Neural cell (in vitro differentiated cells): ENCODE measurements at regions not wholly inside any gene's neighbourhood (a gene's known extent, or its start where the extent isn't known, plus 50 kb on each side); places are given as distances from the start of the nearest gene placed in this dataset.

Experiments
- H2AFZ ChIP-seq: fragments of 200-600, 300-800 bp; sonication (generic), shearing (Covaris generic); 2 replicates; pipeline ENCODE4 v1.6.0; 2014; ENCODE audit warnings: low read depth, mild to moderate bottlenecking, antibody characterized with exemption, low read length, moderate library complexity
- H3F3A ChIP-seq: fragments of 200-600 bp; shearing (Covaris generic); 2 replicates; pipeline ENCODE4 v1.6.1; 2016; ENCODE audit warnings: mild to moderate bottlenecking, moderate library complexity, mixed read lengths, antibody characterized with exemption, low read length; ENCODE audit not compliant: insufficient read depth, poor library complexity, severe bottlenecking
- H3K27ac ChIP-seq: fragments of 200-600, 300-800 bp; sonication (generic), shearing (Covaris generic); 2 replicates; pipeline ENCODE4 v1.5.1; 2014; ENCODE audit warnings: mild to moderate bottlenecking, low read length, moderate library complexity
- H3K27me3 ChIP-seq: fragments of 300-800, 200-600 bp; sonication (generic), shearing (Covaris generic); 2 replicates; pipeline ENCODE4 v1.6.0; 2014; ENCODE audit warnings: mild to moderate bottlenecking, low read depth, low read length, moderate library complexity; ENCODE audit not compliant: insufficient read depth
- H3K36me3 ChIP-seq: fragments of 300-800, 200-600 bp; sonication (generic), shearing (Covaris generic); 2 replicates; pipeline ENCODE4 v1.5.1; 2014; ENCODE audit warnings: mild to moderate bottlenecking, antibody characterized with exemption, low read length, moderate library complexity; ENCODE audit not compliant: insufficient read depth
- H3K4me2 ChIP-seq: fragments of 300-800, 200-600 bp; sonication (generic), shearing (Covaris generic); 2 replicates; pipeline ENCODE4 v1.6.0; 2014; ENCODE audit warnings: mild to moderate bottlenecking, low read length
- H3K4me3 ChIP-seq: fragments of 300-800, 200-600 bp; sonication (generic), shearing (Covaris generic); 2 replicates; pipeline ENCODE4 v1.5.1; 2014; ENCODE audit warnings: mild to moderate bottlenecking, low read length, moderate library complexity
- H3K79me2 ChIP-seq: fragments of 200-600 bp; shearing (Covaris generic); replicated peaks from 2 replicates; pipeline ENCODE4 v1.6.0; 2014; ENCODE audit warnings: mild to moderate bottlenecking, low read length, moderate library complexity; ENCODE audit not compliant: insufficient read depth
- H3K9ac ChIP-seq: fragments of 300-800, 200-600 bp; sonication (generic), shearing (Covaris generic); 2 replicates; pipeline ENCODE4 v1.6.1; 2016; ENCODE audit warnings: mild to moderate bottlenecking, low read length, mixed read lengths
- H3K9me2 ChIP-seq: fragments of 200-600 bp; shearing (Covaris generic); 2 replicates; pipeline ENCODE4 v1.6.1; 2016; ENCODE audit warnings: mild to moderate bottlenecking, low read length, mixed read lengths; ENCODE audit not compliant: insufficient read depth
- H3K9me3 ChIP-seq: fragments of 200-600, 300-800 bp; sonication (generic), shearing (Covaris generic); 2 replicates; pipeline ENCODE4 v1.6.1; 2016; ENCODE audit warnings: mild to moderate bottlenecking, mixed run types, low read length, moderate library complexity, mixed read lengths
- H4K20me1 ChIP-seq: fragments of 200-600 bp; shearing (Covaris generic); 2 replicates; pipeline ENCODE4 v1.6.1; 2016; ENCODE audit warnings: mild to moderate bottlenecking, mixed run types; ENCODE audit not compliant: insufficient read depth
- EP300 ChIP-seq: fragments of 450-650 bp; conservative IDR thresholded peaks from 2 replicates; pipeline ENCODE4 v1.6.1; 2014; ENCODE audit warnings: antibody characterized with exemption, mild to moderate bottlenecking, moderate library complexity; ENCODE audit not compliant: poor library complexity, severe bottlenecking
- EZH2 ChIP-seq: fragments of 200-600, 300-800 bp; shearing (Covaris generic), sonication (generic); IDR thresholded peaks from 2 replicates; pipeline ENCODE4 v1.6.1; 2014; ENCODE audit warnings: antibody characterized with exemption, low read length, borderline replicate concordance, mild to moderate bottlenecking; ENCODE audit not compliant: insufficient read depth, poor library complexity, severe bottlenecking
- MXI1 ChIP-seq: fragments of 450-650 bp; conservative IDR thresholded peaks from 2 replicates; pipeline ENCODE4 v1.6.1; 2014; ENCODE audit warnings: antibody characterized with exemption, mild to moderate bottlenecking; ENCODE audit not compliant: poor library complexity, severe bottlenecking
- POLR2AphosphoS5 ChIP-seq: IDR thresholded peaks from 2 replicates; pipeline ENCODE4 v1.6.1; 2012
- RAD21 ChIP-seq: fragments of 450-650 bp; conservative IDR thresholded peaks from 2 replicates; pipeline ENCODE4 v1.6.1; 2014; ENCODE audit warnings: antibody characterized with exemption, mild to moderate bottlenecking, moderate library complexity
- SMC3 ChIP-seq: fragments of 450-650 bp; conservative IDR thresholded peaks from 2 replicates; pipeline ENCODE4 v1.6.1; 2014; ENCODE audit warnings: antibody characterized with exemption, mild to moderate bottlenecking, moderate library complexity; ENCODE audit not compliant: poor library complexity
- TAF1 ChIP-seq: IDR thresholded peaks from 2 replicates; pipeline ENCODE4 v1.6.1; 2012; ENCODE audit warnings: low read depth
- TF ChIP-seq, protein P1 (sequence below): fragments of 450-650 bp; IDR thresholded peaks from 2 replicates; pipeline ENCODE4 v1.5.1; 2014; ENCODE audit warnings: antibody characterized with exemption, mild to moderate bottlenecking, moderate library complexity; ENCODE audit not compliant: poor library complexity, severe bottlenecking
- TF ChIP-seq, protein P2 (sequence below): IDR thresholded peaks from 2 replicates; pipeline ENCODE4 v1.6.1; 2012; ENCODE audit warnings: borderline replicate concordance

DNA sequence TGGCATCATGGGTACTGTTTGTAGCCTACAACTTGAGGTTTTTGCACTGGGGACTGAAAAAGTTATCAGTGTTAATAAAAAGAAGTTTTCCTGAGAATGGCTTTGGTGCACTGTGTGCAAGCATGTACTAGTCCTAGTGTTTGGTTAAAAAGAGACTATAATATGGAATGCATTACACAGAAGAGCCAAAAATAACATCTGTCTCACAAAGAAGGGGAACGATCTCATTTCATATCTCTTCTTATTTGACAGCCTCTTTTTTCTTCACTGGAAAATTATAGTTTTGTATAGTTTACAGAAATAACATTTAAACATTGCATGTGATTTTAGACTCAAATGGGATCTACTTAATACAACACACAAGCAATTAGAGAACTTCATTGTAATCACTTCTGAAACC is 127.0 kb upstream of the GDNF start:
- no peaks in the 10 kb centered on the region for H4K20me1 ChIP-seq
- TF ChIP-seq RAD21 (no peak), EZH2 (no peak), TAF1 (no peak), POLR2AphosphoS5 (no peak), MXI1 (no peak), EP300 (no peak)
- TF ChIP-seq, protein P1, sequence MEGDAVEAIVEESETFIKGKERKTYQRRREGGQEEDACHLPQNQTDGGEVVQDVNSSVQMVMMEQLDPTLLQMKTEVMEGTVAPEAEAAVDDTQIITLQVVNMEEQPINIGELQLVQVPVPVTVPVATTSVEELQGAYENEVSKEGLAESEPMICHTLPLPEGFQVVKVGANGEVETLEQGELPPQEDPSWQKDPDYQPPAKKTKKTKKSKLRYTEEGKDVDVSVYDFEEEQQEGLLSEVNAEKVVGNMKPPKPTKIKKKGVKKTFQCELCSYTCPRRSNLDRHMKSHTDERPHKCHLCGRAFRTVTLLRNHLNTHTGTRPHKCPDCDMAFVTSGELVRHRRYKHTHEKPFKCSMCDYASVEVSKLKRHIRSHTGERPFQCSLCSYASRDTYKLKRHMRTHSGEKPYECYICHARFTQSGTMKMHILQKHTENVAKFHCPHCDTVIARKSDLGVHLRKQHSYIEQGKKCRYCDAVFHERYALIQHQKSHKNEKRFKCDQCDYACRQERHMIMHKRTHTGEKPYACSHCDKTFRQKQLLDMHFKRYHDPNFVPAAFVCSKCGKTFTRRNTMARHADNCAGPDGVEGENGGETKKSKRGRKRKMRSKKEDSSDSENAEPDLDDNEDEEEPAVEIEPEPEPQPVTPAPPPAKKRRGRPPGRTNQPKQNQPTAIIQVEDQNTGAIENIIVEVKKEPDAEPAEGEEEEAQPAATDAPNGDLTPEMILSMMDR = no peak
- TF ChIP-seq, protein P2, sequence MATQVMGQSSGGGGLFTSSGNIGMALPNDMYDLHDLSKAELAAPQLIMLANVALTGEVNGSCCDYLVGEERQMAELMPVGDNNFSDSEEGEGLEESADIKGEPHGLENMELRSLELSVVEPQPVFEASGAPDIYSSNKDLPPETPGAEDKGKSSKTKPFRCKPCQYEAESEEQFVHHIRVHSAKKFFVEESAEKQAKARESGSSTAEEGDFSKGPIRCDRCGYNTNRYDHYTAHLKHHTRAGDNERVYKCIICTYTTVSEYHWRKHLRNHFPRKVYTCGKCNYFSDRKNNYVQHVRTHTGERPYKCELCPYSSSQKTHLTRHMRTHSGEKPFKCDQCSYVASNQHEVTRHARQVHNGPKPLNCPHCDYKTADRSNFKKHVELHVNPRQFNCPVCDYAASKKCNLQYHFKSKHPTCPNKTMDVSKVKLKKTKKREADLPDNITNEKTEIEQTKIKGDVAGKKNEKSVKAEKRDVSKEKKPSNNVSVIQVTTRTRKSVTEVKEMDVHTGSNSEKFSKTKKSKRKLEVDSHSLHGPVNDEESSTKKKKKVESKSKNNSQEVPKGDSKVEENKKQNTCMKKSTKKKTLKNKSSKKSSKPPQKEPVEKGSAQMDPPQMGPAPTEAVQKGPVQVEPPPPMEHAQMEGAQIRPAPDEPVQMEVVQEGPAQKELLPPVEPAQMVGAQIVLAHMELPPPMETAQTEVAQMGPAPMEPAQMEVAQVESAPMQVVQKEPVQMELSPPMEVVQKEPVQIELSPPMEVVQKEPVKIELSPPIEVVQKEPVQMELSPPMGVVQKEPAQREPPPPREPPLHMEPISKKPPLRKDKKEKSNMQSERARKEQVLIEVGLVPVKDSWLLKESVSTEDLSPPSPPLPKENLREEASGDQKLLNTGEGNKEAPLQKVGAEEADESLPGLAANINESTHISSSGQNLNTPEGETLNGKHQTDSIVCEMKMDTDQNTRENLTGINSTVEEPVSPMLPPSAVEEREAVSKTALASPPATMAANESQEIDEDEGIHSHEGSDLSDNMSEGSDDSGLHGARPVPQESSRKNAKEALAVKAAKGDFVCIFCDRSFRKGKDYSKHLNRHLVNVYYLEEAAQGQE = no peak
- H3K27ac ChIP-seq = no peak overlapping the region
- no peaks in the 10 kb centered on the region for H3K9me2 ChIP-seq
- H3F3A ChIP-seq = no peaks in the 10 kb centered on the region
- H3K9ac ChIP-seq = no peak overlapping the region
- no peak overlapping the region for H2AFZ ChIP-seq
- no peaks in the 10 kb centered on the region for H3K27me3 ChIP-seq
- no peak overlapping the region for H3K4me2 ChIP-seq
- H3K36me3 ChIP-seq = no peaks in the 10 kb centered on the region
- H3K4me3 ChIP-seq = no peak overlapping the region
- H3K9me3 ChIP-seq = no peaks in the 10 kb centered on the region
- no peaks in the 10 kb centered on the region for H3K79me2 ChIP-seq

DNA sequence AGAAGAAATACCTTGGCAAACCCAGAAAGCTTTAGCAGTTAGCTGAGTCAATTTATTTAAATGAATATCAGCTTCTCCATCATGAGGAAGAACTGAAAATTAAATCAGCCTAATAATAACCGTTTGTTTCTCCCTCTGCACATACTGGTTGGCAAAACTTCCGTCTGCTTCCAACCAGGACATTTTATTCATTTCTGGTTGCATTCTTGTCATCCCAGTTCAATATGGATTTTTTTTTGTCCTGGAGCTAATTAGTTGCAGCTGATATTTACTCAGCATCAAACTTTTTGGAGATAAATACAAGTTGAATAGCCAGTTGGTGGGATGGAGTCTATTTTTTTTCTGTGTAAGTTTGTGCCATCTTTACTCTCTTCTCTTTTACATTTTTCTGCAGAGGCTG is 126.5 kb upstream of the GDNF start:
- H3K79me2 ChIP-seq = no peaks in the 10 kb centered on the region
- TF ChIP-seq RAD21 (no peak), MXI1 (no peak), SMC3 (no peak), POLR2AphosphoS5 (no peak), EZH2 (no peak), EP300 (no peak), TAF1 (no peak)
- TF ChIP-seq, protein P1 = no peak
- TF ChIP-seq, protein P2 = no peak
- H3K9ac ChIP-seq = no peak overlapping the region

More for the DNA sequence above, 126.5 kb upstream of the GDNF start:
- H3K36me3 ChIP-seq = no peaks in the 10 kb centered on the region
- H3K27ac ChIP-seq = no peak overlapping the region
- no peaks in the 10 kb centered on the region for H3K9me2 ChIP-seq
- no peak overlapping the region for H3K4me3 ChIP-seq
- H3K4me2 ChIP-seq = no peak overlapping the region
- no peaks in the 10 kb centered on the region for H3K9me3 ChIP-seq
- H3K27me3 ChIP-seq = no peaks in the 10 kb centered on the region
- H4K20me1 ChIP-seq = no peaks in the 10 kb centered on the region
- H2AFZ ChIP-seq = no peak overlapping the region
- H3F3A ChIP-seq = no peaks in the 10 kb centered on the region
